GM19455 (cell line): ENCODE measurements at regions not wholly inside any gene's neighbourhood (a gene's known extent, or its start where the extent isn't known, plus 50 kb on each side); places are given as distances from the start of the nearest gene placed in this dataset.
"Not testable (repeated sequence)": the region's sequence is repeated elsewhere in the genome, so short reads cannot be mapped to it uniquely, and the experiment has no call there.

Source experiments
- ATAC-seq: cut with Tn5 transposase; IDR thresholded peaks from one replicate; pipeline ENCODE4 v1.9.1; 2021; ENCODE audit not compliant: unreplicated experiment

GRCh38 chr1:103469801-103470200 is 55.7 kb upstream of the RNPC3 start:
- no peak for ATAC-seq

DNA sequence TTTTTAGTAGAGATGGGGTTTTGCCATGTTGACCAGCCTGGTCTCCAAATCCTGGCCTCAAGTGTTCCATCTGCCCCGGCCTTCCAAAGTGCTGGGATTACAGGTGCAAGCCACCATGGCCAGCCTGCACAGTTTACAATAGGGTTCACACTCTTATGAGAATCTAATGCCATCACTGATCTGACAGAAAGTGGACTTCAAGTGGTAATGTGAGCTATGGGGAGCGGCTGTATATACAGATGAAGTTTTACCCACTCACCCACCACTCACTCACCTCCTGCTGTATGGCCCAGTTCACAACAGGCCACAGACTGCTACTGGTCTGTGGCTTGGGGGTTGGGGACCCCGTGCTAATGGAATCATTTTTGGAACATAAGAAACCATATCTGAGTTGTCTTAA is 58.4 kb upstream of the RNPC3 start:
- no peak for ATAC-seq

DNA sequence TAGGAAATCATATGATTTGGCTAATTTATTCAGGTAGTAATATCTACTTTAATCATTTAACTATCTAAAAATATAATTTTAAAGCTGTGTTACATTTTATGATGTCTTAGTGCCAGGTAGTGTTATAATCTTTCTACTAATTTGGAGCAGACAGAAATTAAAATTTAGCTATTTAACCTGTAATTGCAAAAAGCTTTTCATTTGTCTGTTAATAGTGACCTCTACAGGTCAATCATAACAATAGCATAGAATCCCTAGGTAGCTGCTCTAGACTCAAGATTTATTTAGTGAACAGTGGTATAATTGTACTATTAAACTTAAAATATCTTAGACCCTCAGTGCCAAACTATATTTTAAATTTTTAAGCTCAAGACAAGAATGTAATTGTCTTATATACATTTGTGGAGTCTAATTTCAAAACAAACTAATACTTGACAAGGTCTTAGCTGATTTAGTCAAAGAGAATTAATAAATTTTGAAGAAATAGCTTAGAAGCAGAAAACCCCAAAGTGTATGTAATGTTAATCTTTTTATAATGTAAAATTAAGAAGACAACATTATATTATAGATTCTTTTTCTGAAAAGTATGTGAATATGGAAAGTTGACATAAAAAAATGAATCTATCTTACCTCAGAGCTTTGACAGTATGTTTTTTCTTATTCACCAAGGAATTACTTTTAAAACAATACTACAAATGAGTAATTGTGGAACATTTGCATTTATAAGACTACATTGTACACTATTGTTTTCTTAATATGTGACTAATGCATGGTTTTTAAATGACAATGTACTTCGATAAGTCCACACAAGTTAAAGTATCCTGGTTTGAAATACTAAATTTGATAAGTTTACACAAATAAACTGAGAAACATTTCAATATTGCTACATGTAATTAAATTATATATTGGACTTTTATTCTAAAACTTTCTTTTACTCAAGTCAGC is 64.1 kb upstream of the RNPC3 start:
- peak; percentile 71 for ATAC-seq

GRCh38 chr1:103460511-103460910 is 65.0 kb upstream of the RNPC3 start:
- no peak for ATAC-seq

DNA sequence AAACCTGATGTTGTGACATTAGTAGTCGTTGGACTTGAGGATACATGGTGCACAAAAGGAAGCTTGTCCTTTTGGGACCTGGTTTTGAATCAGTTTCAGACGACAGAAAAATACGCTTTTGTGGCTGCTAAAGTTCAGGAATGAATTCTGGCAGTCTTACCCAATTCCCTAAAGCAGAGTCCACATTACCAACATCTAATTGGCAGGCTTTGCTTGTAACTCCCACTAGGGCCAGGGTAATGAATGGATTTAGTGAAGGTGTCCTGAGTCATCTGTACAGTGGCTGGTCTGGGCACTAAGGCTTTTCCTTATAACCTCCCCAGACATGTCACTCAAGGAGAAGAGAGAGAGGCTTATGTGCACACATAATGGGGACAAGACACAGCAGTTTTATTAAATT is 66.2 kb upstream of the RNPC3 start:
- ATAC-seq = no peak

DNA sequence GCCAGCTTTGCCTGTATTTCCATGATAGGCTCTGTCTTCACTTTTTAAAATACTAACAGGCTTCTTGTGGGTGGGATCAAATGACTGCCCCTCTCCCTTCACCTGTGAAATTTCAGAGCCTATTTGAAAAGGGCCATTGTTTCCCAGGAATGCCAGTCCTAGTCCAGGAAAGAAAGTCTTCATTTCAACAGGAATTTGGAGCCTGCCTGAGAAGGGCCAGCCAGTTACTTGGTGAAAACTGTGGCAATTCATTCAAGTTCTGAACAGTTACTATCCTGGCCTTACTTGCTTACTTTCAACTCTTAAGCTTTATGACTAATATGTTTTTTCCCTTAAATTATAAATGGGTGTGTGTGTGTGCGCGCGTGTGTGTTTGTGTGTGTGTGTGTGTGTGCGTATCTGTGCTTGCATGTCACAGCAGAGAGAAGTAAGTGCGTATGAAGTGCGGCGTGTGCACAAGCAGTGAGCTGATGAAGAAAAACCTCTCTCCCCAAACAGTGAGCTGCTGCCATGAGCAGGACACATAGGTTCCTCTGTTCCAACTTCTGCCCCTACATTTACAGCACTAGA is 67.5 kb upstream of the RNPC3 start:
- ATAC-seq = no peak

DNA sequence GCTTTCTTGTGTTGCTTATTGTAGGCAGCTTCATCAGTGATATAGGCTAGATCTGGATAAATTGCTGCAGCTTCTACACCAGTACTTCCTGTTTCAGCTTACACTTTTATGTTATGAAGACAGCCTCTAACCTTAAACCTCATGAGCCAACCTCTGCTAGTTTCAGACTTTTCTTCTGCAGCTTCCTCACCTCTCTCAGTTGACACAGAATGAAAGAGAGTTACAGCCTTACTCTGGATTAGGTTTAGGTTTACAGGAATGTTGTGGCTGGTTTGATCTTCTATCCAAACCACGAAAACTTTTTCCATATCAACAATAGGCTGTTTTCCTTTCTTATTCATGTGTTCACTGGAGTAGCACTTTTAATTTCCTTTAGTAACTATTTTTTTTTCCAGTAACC is 76.9 kb upstream of the RNPC3 start:
- ATAC-seq = no peak

- ATAC-seq = no peak
Observed at GRCh38 chr1:103447471-103447870, 78.0 kb upstream of the RNPC3 start.

- ATAC-seq = no peak
Observed at GRCh38 chr1:103441342-103441741, 84.2 kb upstream of the RNPC3 start.

DNA sequence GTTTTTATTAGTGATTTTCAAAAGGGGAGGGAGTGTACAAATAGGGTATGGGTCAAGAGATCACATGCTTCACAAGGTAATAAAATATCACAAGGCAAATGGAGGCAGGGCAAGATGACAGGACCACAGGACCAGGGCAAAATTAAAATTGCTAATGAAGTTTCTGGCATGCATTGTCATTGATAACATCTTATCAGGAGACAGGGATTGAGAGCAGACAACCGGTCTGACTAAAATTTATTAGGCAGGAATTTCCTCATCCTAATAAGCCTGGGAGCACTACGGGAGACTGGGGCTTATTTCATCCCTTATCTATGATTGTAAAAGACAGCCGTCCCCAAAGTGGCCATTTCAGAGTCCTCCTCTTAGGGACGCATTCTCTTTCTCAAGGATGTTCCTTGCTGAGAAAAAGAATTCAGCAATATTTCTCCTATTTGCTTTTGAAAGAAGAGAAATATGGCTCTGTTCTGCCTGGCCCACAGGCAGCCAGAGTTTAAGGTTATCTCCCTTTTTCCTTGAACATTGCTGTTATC is 88.9 kb upstream of the RNPC3 start:
- not testable (repeated sequence) for ATAC-seq

DNA sequence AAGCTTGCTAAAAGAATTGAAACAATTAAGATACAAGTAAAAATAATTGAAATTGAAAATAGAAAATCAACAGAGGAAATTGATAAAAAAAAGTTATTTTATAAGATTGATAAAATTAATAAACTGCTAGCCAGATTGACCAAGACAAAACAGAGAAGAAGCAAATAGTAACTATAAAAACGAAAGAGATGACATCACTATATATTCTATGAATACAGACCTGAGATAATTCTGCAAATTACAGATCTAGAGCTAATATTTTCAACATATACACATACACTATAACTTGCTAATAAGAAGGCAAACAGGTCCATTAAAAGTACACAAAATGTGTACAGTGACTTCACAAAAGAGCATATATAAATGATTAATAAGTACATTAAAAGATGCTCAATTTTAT is 90.1 kb upstream of the RNPC3 start:
- no peak for ATAC-seq

DNA sequence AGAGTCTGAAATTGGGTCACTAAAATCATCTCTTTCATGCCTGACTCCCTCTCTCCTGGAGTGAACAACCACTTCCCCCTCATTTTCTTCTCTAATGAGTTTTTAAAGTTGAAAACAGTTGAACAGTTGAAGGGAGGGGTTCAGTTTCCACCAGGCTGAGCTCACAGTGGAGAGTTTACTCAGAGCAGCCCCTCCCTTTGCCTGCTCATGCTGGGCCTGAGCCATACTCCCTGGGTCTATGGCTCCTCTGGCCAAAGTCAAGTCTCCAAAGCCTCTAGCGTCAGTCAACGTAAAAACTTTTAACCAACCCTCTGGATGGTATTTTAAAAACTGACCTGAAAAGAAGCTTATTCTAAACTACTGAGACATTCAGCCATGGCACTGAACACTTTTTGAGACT is 100.8 kb upstream of the RNPC3 start:
- no peak for ATAC-seq

DNA sequence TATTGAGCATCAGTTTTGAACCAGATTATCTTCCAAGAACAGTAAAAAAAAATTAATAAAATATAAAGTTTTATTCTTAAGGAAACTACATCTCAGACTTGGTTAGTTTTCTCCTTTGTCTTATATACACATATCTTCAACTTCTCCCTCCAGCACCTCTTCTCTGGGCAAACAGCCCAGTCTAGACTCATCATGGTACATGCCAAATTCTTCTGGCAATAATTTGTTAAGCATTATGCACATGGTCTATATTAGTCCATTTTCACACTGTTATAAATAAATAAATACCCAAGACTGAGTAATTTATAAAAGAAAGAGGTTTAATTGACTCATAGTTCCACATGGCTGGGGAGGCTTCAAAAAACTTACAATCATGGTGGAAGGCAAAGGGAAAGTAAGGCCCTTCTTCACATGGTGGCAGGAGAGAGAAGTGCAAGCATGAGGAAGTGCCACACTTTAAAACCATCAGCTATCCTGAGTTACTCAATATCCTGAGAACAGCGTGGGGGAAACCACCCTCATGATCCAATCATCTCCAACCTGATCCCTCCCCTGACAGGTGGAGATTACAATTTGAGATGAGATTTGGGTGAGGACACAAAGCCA is 108.7 kb upstream of the RNPC3 start:
- no peak for ATAC-seq

- no peak for ATAC-seq
Observed at GRCh38 chr1:103387898-103388297, 137.6 kb upstream of the RNPC3 start.

- no peak for ATAC-seq
Observed at GRCh38 chr1:103373991-103374390, 151.5 kb upstream of the RNPC3 start.

DNA sequence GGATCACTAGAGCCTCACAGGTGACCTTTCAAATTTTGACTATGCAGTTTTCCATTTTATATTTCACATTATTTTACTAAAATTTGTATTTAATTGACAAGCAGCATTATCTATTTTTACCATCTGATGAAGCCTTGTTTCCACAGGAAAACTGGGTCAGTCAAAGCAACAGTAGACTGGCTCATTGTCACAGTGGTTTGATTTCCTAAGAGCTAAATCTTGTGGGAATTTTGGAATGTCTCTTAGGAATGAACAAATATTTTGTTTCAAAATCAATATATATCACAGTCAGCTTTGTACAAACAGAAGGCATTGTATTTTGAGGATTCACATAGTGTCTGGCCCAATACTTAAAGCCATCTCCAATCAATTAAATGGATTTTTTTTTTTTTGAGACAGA is 152.6 kb upstream of the RNPC3 start:
- no peak for ATAC-seq

DNA sequence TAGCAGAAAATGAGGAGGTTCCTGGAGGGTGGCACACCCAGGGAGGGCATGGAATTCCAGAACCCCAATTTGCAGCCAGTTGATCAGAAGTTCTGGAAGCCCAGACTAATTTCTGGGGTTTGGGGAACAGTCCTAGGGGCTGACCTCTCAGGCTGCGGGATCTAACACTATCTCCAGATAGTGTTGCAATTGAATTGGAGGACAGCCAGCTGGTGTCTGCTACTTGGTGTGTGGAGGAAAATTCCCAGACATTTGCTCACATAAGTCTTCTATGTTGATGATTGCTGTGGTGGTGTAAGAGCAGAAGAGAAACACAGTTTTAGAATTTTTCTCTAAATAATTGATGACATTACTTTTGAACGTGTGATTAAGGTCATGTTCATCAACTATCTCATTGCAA is 154.3 kb upstream of the RNPC3 start:
- ATAC-seq = no peak

DNA sequence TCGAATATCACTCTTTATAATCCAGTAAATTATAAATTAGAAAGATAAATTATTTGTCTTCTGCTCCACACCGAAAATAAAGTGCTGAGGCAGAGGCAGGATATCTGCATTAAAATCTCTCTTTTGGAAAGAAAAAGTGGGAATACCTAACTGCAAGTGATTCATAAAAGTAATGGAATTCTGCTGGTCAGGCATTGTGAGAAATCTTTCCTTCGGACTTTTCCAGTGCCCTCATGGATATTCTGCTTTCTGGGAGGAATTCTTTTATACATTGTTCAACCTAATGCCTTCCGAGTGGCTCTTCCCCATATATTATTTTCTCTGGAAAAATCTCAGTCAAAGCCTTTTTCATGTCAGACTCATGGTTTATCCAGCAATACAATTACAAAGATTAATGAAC is 158.3 kb upstream of the RNPC3 start:
- no peak for ATAC-seq

DNA sequence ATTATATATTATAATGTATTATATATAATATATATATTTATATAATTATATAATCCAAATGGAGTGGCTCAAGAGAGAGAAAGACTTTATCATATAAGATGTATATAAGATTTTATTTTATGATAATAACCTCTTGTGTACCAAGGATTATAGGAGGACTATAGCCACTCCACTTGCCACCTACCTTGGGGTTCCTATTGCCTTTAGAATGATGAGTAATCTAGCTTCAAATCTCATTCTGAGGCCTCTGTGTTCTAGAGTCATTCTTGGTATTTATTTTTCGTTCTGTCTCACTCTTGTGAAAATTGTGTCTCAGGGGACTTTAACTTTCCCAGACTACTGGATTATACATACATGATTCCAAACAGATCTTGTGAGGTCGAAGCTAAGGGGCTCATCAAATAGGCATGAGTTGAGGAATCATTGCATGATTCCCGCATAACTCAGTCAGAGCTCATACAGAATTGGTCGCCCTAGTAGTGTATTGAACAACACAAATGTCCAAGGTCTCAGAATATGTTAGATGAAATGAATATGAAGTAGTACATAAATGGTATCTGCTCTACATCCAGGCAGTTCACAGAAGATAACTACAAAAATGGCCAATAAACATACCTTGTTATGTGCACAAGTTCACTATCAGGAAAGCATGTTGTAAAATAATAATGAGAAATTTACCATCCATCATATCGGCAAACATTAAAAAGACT is 159.5 kb upstream of the RNPC3 start:
- no peak for ATAC-seq

- no peak for ATAC-seq
Observed at GRCh38 chr1:103363008-103363365, 162.5 kb upstream of the RNPC3 start.

DNA sequence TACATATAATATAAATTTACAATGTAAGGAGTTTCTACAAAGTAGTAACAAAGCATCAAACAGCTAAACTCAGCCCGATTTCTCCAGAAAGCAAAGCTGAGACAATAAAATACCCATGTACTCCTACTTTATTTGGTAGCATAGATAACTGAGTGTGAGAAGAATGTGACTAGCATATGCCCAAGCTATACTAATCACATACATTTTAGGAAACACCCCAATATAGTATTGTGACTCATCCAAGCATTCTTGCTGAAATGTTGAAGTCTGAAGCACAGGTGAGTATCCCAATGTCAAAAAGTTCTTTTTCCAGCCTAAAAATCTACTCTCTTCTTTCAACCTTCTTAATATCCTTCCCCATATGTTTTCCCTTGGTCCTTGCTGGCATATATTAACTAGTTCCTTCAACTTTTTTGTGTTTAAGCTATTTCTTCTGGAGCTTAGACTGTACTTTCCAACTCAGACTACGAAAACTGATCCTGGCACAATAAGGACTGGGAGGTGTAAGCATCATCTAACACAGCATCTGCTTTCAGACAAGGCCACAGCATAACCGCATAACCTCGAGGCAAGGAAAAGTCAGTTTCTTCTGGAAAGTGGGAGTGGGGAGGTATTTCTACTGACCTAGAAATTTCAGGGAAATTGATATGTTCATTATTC is 163.0 kb upstream of the RNPC3 start:
- ATAC-seq = no peak
